CD4-positive, alpha-beta T cell treated with Interferon alpha-2 for 1 hour (primary cell): ENCODE measurements at regions not wholly inside any gene's neighbourhood (a gene's known extent, or its start where the extent isn't known, plus 50 kb on each side); places are given as distances from the start of the nearest gene placed in this dataset.
A peak's percentile ranks its signal among the peaks of the same experiment; 100 is the strongest.
"Not testable (repeated sequence)": the region's sequence is repeated elsewhere in the genome, so short reads cannot be mapped to it uniquely, and the experiment has no call there.

Source experiments
- DNase-seq, 2 donors: peaks; one replicate each; pipeline ENCODE4 v3.0.0-alpha.2; 2020 to 2022

DNA sequence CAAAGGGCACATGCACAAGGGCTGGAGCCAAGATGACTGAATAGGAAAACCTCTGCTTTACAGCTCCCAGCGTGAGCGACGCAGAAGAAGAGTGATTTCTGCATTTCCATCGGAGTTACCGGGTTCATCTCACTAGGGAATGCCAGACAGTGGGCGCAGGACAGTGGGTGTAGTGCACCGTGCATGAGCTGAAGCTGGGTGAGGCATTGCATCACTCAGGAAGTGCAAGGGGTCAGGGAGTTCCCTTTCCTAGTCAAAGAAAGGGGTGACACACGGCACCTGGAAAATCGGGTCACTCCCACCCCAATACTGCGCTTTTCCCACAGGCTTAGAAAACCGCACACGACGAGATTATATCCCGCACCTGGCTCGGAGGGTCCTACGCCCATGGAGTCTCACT, 64.5 kb upstream of the HTR1E start:
- not testable (repeated sequence) for DNase-seq

DNA sequence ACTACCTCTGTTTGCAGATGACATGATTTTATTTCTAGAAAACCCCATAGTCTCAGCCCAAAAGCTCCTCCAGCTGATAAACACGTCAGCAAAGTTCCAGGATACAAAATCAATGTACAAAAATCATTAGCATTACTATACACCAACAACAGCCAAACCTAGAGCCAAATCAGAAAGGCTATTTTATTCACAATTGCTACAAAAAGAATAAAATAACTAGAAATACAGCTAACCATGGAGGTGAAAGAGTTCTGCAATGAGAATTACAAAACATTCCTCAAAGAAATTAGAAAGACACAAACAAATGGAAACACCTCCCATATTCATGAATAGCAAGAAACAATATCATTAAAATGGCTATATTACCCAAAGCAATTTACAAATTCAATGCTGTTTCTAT, 65.6 kb upstream of the HTR1E start:
- no peak for DNase-seq

DNA sequence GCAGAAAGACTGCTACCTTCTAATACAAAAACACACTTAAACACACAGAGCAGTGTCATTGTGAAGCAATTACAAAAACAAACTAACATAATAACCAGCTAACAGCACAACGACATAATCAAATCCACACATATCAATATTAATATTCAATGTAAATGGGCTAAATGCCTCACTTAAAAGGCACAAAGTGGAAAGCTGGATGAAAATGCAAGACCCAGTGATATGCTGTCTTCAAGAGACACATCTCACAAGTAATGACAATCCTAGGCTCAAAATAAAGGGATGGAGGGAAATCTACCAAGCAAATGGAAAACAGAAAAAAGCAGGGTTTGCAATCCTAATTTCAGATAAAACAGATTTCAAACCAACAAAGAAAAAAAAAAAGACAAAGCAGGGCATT, 67.8 kb upstream of the HTR1E start:
- no peak for DNase-seq

DNA sequence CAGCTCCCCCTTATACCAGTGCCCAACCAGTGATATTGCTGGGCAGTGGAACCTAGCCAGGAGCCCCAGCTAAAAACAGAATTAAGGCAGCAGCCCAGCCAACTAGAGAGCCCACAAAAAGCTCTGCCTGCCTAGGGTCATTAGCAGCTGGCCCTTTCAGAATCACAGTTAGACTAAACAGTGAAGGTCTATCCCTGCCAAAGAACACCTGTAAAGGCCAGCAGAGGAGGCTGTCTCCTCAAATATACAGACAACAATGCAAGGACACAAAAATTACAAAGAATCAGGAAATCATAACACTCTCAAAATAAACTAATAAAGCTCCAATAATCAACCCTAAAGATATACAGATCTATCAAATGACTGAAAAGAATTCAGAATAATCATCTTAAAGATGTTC, 77.8 kb upstream of the HTR1E start:
- DNase-seq: no peak

DNA sequence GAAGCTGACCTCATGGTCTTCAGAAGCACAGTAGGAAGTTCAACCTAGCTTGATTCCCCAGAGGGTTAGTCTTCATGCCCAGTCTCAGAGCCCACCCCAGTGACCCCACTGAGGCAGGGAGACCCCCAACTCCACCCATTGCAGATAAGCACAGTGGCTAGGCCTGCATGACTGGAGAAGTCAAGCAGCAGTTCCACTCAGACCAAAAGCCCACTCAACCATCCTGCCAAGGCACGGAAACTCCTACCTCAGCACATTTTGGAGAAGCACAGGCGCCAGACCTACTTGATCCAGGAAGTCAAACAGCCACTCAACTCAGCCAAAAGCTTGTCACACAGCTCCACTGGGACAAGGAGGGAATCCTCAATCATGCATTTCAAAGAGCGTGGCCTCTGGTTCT, 78.4 kb upstream of the HTR1E start:
- no peak for DNase-seq

DNA sequence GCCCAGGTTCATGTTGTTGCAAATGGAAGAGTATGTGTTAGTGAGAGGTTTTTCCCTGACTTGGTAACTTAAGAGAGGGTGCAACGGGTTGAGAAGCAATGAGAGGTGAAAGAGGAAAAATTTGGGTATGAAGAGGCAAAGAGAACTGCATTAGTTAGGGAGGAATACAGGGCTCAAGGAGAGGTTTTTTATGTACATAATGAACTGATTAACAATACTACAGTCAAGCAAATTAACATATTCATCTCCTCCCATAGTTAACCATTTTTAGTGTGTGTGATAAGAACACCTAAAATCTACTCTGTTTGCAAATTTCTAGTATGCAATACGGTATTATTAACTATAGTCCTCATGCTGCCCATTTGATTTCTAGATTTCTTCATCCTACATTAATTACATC, 79.5 kb upstream of the HTR1E start:
- no peak for DNase-seq

DNA sequence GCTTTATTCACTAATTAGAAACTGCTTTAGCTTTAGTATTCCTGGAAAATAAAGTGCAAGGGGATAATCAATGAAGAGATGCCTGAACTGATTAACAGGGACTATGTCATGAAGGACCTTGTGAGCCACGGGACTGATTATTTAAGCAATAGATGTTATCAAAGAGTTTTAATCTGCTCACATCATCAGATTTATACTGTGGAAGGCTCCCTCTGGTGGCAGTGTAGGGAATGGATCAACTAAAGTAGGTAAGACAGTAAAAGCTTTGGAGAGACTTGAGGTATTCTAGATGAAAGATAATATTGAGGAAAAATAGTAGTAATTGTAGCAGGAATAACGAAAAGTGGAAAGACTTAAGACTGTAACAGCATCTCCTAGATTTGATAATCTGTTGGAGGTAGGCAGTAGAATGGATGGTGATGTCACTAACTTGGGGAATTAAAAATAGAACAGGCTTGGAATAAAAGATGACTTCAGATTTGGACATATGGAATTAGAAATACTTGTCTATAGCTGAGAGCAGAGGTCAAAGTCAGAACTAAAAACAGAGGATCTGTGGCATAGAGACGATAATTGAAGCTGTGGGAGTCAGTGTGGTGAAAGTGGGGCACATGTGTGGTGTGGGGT, 80.3 kb upstream of the HTR1E start:
- DNase-seq: peak in 1 of 2 donors; percentile 11

DNA sequence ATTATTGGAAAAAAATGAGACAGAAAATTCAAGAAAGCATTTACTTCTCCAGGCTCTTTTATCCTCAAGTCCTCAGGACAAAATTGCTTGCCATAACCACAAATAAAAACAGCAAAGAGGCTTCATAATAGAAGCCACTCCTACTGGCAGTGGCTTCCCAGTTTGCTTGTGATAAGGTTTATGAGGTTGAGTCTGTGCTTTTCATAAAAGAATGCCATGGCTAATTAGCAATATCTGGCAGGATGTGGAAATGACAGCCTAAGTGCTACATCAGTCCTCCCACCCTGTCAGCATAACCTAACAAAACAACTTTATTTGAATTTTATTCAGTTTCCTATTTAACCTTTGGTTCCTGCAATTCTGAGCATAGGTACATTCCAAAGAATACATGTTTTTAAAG, 80.9 kb upstream of the HTR1E start:
- DNase-seq: no peak

DNA sequence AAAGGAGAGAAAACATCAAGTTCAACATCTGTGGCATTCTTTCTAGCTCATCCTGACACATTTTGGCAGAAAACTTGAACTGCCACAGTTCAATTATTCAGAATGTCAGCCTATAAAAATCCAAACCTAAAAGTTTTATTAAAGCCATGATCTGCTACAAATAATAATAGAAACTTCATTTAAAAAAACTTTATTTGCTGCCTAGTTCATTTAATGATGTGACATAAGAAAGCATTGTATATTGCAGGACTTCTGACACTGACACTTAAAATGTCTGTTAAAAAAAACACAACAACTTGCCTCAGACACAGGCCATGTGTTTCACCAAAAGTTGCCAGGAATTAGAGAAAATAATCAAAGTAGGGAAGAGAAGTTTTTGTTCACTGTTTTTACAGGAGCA, 88.3 kb upstream of the HTR1E start:
- DNase-seq: no peak

DNA sequence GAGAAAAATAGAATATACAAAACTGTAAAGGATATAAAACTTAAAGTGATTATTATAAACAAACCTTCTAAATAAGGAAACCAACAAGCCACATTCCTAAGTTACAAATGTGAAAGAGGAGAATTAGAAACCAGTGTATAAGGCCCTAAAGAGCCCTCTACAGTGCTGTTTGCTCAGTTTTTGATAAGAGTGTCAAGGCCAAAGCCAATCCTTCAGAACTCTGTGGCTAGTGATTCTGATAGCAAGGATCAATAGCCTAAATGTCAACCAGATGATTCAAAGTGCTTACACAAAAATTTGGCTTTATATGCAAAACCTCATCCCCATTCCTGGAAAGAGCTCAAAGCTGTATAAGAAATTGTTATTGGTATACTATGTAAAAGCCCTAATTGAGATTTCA, 104.6 kb upstream of the HTR1E start:
- DNase-seq: no peak

DNA sequence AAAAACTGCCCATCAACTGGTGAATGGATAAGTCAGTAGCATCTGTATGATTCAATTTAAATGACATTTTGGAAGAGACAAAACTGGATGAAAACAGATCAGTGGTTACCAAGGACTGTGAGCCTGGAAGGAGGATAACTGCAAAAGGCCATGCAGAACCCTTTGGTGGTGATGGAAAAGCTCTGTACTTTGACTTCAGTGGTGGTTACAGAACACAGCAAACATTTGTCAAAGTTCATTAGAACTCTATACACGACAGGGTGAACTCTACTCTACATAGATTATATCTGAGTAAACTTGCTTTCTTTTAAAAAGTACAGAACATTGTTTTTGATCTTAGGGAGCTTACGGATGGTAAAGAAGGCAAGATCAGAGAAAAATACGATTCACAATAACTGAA, 111.9 kb upstream of the HTR1E start:
- DNase-seq: no peak

DNA sequence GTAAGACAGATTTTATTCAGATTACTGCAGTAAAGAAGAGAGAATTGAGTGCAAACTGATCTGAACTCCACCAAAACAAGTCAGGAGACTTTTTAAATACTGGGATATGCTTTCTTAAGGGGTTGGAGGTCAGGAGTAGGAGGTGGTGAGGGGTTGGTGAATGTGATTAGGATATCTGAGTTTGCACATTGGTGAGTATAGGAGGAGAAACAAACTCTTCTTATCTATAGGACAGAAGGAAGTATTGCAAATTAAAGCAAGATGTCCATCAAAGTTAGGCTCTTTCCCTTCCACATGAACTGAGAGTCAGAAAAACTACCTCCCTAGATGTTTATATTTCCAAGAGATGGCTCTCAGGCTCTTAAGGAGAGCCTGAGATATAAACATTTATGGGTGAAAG, 114.6 kb upstream of the HTR1E start:
- DNase-seq: no peak

DNA sequence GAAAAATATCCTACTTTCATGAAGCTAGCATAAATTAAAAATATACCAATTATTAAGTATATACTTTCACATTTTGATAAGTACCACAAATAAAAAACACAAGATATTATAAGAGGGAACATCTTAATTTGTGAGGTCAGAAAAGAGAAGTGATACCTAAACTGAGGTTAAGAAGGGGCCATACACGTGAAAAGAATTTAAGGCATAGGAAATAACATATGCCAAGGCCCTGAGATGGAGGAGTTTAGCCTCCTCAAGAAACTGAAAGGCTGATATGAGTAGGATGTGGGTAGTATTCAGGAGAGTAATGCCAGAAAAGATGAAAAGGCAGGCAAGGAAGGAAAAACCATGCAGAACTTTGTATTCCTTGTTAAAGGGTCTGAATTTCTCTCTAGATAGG, 116.6 kb upstream of the HTR1E start:
- DNase-seq: no peak

DNA sequence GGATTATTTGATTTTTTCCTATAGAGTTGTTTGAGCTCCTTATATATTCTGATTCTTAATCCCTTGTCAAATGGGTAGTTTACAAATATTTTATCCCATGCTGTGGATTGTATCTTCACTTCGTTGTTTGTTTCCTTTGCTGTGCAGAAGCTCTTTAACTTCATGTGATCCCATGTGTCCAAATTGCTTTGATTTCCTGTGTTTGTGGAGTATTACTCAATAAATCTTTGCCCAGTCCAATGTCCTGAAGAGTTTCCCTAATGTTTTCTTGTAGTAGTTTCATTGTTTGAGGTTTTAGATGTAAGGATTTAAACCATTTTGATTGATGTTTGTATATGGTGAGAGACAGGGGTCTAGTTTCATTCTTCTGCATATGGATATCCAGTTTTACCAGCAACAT, 143.7 kb upstream of the HTR1E start:
- DNase-seq: no peak

DNA sequence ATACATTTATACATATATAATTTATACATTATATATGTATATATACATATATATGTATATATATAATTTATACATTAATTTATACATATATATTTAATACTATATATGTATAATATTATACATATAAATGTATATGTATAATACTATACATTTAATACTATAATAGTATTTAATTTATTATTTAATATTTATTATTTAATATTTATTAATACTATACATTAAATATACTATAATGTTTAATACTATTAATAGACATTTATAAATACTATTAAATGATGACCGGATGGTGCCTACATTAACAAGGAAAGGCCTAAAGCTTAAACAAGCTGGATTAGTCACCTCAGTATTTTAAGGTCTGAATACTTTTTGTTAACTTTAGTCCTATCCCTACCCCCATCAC, 145.9 kb upstream of the HTR1E start:
- DNase-seq: no peak

DNA sequence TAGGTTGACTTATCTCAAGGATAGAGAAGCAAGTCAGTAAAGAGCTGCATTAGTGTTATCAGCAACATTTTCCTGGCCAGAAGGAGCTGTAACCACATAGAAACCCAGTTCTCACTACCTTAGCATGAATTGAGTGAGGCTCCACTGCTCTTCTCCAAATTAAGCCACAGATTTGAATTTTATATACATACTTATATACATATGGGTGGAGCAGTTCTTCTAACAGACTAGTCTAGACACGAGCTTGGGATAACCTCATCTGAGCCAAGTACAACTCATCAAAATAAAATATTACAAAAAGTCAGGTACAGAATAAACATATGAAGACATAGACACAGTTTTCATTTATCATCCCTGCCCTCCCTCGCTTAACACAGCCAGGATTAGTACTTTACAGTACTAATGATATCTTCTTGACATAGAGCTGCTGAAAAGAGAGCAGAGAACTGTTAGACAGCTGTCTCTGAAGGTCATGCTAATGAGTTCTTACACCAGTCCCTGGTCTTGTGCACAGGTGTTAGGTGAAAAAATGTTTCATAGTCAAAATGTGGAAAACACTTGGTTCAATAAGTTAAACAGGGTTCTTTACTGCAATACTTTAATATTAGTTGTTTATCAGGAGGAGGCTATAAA, 147.4 kb upstream of the HTR1E start:
- no peak for DNase-seq

DNA sequence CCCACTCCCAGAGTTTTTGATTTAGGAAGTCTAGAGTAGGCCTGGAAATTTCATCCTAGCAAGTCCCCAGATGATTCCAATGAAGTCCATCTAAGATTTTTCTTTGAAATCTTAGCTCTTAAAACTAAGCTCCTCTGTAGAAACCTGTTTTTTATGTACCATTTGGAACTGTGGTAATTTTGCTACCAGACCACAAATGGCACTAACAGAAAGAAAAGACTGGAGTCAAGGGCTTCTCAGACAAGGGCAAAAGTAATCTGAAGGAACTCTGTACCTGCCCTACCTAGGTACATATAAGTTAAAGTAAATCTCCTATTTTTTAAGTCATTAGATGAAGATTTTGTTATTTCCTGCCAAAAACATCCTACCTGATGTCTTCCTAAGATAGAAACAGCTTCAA, 155.0 kb upstream of the HTR1E start:
- no peak for DNase-seq

DNA sequence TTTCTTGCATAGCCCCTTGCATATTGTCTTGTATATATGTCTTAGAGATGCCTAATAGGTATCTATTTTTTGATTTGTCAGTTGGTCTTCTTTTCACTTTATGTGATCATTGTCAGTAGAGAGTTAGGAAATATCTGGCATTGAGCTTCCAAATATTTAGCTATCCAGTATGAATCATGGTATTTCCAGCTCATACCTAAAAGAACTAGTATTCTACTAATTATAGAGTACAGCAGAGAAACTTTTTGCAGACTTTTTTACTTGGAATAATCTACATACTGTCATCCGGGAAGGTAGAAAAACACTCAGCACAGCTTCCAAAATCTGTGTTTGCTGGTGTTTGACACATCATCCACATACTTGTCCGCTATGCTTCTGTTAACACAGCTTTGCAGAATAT, 156.4 kb upstream of the HTR1E start:
- DNase-seq: no peak

DNA sequence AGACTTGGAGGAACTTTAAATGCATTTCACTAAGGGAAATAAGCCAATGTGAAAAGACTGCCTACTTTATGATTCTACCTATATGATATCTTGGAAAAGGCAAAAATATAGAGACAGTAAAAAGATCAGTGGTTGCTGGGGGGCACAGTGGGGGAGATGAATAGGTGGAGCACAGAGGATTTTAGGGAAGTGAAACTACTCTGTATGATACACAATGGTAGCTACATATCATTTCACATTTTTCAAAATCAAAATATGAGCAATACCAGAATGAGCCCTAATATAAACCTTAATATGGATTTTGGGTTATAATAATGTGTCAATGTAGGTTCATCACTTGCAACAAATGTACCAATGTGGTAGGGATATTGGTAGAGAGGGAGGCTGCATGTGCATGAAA, 161.4 kb upstream of the HTR1E start:
- no peak for DNase-seq

DNA sequence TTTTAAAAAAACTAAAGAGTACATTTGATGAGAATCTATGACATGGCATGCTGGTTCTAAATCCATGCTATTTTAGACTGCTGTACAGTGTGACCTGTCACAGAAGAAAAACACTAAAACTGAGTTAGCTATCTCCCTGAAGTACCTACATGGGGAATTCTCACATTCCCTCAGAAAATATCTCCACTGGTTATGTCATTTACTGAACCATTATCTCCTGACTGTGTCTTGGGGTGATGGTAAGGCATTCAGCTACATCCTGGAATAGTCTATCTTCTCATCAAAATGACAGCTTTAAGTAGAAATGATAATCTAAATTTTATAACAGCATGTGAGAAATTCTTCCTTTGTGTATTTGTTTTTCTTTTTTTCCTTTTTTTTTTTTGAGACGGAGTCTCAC, 172.1 kb upstream of the HTR1E start:
- DNase-seq: no peak

DNA sequence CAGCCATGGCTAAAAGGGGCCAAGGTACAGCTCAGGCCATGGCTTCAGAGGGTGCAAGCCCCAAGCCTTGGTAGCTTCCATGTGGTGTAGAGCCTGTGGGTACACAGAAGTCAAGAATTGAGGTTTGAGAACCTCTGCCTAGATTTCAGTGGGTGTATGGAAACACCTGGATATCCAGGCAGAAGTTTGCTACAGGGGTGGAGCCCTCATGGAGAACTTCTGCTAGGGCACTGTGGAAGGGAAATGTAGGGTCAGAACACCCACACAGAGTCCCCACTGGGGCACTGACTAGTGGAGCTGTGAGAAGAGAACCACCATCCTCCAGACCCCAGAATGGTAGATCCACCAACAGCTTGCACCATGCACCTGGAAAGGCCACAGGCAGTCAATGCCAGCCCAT, 177.4 kb upstream of the HTR1E start:
- DNase-seq: not testable (repeated sequence)

DNA sequence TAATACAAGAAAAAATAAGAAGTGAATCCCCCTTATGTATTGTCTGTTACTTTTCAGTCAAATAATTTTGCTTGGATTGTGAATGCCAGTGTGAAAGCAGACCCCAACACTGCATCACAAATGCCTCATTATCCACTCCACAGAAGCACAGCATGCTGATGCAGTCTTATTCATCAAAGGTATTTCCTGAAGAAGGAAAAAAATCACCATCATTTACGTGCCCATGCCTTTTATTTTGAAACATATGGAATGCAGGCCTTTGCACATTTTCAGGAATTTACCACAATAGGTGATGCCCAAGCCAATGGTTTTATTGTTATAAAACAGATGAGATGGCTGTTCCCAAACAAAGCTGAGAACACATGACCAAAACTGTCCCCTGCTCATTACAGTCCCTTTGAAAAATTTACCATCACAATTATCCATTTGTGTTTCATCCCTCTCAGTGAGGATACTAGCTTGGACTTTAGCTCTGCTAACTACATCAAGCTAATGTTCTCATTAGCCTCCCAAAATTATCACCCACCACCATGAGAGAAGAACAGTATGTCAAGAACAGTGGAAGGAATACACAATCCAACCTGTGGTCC, 180.6 kb upstream of the HTR1E start:
- DNase-seq: no peak

DNA sequence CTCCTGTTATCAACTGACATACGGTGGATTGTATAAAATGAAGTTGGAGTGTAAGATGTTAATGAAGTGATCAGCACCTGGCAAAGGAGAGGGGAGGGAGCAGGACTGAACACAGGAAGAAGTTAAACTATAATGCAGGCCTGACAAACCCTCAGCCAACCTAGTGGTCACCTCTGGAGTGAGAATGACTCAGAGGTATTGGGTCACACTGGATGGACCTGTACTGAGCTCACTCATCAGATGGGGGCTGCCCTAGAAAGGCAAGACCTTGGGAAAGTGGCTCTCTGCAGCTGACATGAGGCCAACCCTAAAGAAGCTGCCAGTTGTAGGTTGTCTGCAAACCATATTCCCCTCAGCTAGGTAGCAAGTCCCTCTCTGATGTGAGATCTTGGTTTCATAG, 193.3 kb upstream of the HTR1E start:
- no peak for DNase-seq

DNA sequence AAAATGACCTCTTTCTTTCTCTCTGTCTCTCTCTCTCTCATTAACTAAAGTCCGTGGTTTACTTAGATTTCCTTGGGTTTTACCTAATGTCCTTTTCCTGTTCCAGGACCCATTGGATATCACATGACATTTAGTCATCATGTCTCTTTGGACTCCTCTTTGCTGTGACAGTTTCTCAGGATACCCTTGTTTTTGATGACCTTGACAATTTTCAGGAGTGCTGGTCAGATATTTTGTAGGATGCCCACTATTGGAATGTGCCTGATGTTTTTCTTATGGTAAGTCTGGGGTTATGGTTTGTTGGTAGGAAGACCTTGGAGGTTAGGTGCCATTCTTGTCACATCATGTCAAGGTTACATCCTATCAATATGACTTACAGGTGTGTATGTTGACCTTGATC, 199.2 kb upstream of the HTR1E start:
- no peak for DNase-seq

DNA sequence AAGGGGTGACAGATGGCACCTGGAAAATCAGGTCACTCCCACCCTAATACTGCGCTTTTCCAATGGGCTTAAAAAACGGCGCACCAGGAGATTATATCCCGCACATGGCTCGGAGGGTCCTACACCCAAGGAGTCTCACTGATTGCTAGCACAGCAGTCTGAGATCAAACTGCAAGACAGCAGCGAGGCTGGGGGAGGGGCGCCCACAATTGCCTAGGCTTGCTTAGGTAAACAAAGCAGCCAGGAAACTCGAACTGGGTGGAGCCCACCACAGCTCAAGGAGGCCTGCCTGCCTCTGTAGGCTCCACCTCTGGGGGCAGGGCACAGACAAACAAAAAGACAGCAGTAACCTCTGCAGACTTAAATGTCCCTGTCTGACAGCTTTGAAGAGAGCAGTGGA, 205.7 kb upstream of the HTR1E start:
- not testable (repeated sequence) for DNase-seq
